ENCODE measurements at regions not wholly inside any gene's neighbourhood (a gene's known extent, or its start where the extent isn't known, plus 50 kb on each side); places are given as distances from the start of the nearest gene placed in this dataset.

- Mint-ChIP-seq H3K4me3 (no peak overlapping the region), H3K36me3 (ENCODE audit: low read depth) (no peaks in the 10 kb centered on the region), H3K27ac (no peak overlapping the region), H3K9me3 (no peaks in the 10 kb centered on the region), H3K27me3 (peaks cover 4% of the 10 kb centered on the region), H3K4me1 (no peaks in the 10 kb centered on the region)
- CTCF ChIA-PET, result no interaction called here
- POLR2A ChIA-PET, result no interaction called here
- no peak for DNase-seq
Measured at GRCh38 chr9:88794100-88794499, 197.2 kb upstream of the S1PR3 start.

- Mint-ChIP-seq H3K4me1 (no peaks in the 10 kb centered on the region), H3K27ac (no peak overlapping the region), H3K27me3 (peaks cover 4% of the 10 kb centered on the region), H3K36me3 (ENCODE audit: low read depth) (no peaks in the 10 kb centered on the region), H3K9me3 (no peaks in the 10 kb centered on the region), H3K4me3 (no peak overlapping the region)
- no peak for DNase-seq
- ChIA-PET POLR2A (no interaction called here), CTCF (no interaction called here)
Measured at GRCh38 chr9:88796947-88797346, 194.3 kb upstream of the S1PR3 start.

GRCh38 chr9:88798476-88798875 is 192.8 kb upstream of the S1PR3 start:
- Mint-ChIP-seq H3K27ac (no peak overlapping the region), H3K4me3 (no peak overlapping the region), H3K27me3 (peaks cover 4% of the 10 kb centered on the region), H3K9me3 (no peaks in the 10 kb centered on the region), H3K4me1 (no peaks in the 10 kb centered on the region), H3K36me3 (ENCODE audit: low read depth) (no peaks in the 10 kb centered on the region)
- ChIA-PET CTCF (no interaction called here), POLR2A (no interaction called here)
- DNase-seq, result no peak

- no peak for DNase-seq
- ChIA-PET POLR2A (no interaction called here), CTCF (no interaction called here)
- H3K9me3 Mint-ChIP-seq, result no peaks in the 10 kb centered on the region
- H3K27ac Mint-ChIP-seq, result no peak overlapping the region
- H3K4me1 Mint-ChIP-seq, result no peaks in the 10 kb centered on the region
- no peak overlapping the region for H3K4me3 Mint-ChIP-seq
- peaks cover 6% of the 10 kb centered on the region for H3K27me3 Mint-ChIP-seq
- H3K36me3 Mint-ChIP-seq (ENCODE audit: low read depth), result no peaks in the 10 kb centered on the region
Measured at GRCh38 chr9:88799541-88800328, 191.5 kb upstream of the S1PR3 start.

GRCh38 chr9:88800329-88800682 is 191.0 kb upstream of the S1PR3 start:
- DNase-seq, result no peak
- H3K27ac Mint-ChIP-seq, result no peak overlapping the region

GRCh38 chr9:88801214-88801796 is 190.0 kb upstream of the S1PR3 start:
- H3K27ac Mint-ChIP-seq, result no peak overlapping the region
- CTCF ChIA-PET, result no interaction called here
- H3K27me3 Mint-ChIP-seq, result peaks cover 2% of the 10 kb centered on the region
- no peaks in the 10 kb centered on the region for H3K36me3 Mint-ChIP-seq (ENCODE audit: low read depth)
- POLR2A ChIA-PET, result no interaction called here
- no peak overlapping the region for H3K4me3 Mint-ChIP-seq
- no peak for DNase-seq
- no peaks in the 10 kb centered on the region for H3K9me3 Mint-ChIP-seq
- H3K4me1 Mint-ChIP-seq, result no peaks in the 10 kb centered on the region

More at GRCh38 chr9:88800329-88800682, 191.0 kb upstream of the S1PR3 start:
- no peaks in the 10 kb centered on the region for H3K36me3 Mint-ChIP-seq (ENCODE audit: low read depth)
- ChIA-PET CTCF (no interaction called here), POLR2A (no interaction called here)
- no peak overlapping the region for H3K4me3 Mint-ChIP-seq
- H3K4me1 Mint-ChIP-seq, result no peaks in the 10 kb centered on the region
- H3K27me3 Mint-ChIP-seq, result peaks cover 4% of the 10 kb centered on the region
- no peaks in the 10 kb centered on the region for H3K9me3 Mint-ChIP-seq

- H3K4me1 Mint-ChIP-seq, result no peaks in the 10 kb centered on the region
- no peaks in the 10 kb centered on the region for H3K36me3 Mint-ChIP-seq (ENCODE audit: low read depth)
- no peaks in the 10 kb centered on the region for H3K9me3 Mint-ChIP-seq
- ChIA-PET POLR2A (no interaction called here), CTCF (no interaction called here)
- DNase-seq, result no peak
- peaks cover 2% of the 10 kb centered on the region for H3K27me3 Mint-ChIP-seq
- H3K27ac Mint-ChIP-seq, result no peak overlapping the region
- H3K4me3 Mint-ChIP-seq, result no peak overlapping the region
Measured at GRCh38 chr9:88802533-88802932, 188.7 kb upstream of the S1PR3 start.

GRCh38 chr9:88803546-88804253 is 187.6 kb upstream of the S1PR3 start:
- no peak overlapping the region for H3K4me3 Mint-ChIP-seq
- no peaks in the 10 kb centered on the region for H3K4me1 Mint-ChIP-seq
- CTCF ChIA-PET, result no interaction called here
- no peaks in the 10 kb centered on the region for H3K36me3 Mint-ChIP-seq (ENCODE audit: low read depth)
- H3K27ac Mint-ChIP-seq, result no peak overlapping the region
- H3K27me3 Mint-ChIP-seq, result peaks cover 2% of the 10 kb centered on the region
- POLR2A ChIA-PET, result no interaction called here
- no peaks in the 10 kb centered on the region for H3K9me3 Mint-ChIP-seq
- DNase-seq, result no peak

GRCh38 chr9:88804254-88804596 is 187.0 kb upstream of the S1PR3 start:
- Mint-ChIP-seq H3K27me3 (peaks cover 2% of the 10 kb centered on the region), H3K27ac (no peak overlapping the region), H3K4me1 (no peaks in the 10 kb centered on the region), H3K9me3 (no peaks in the 10 kb centered on the region), H3K4me3 (no peak overlapping the region), H3K36me3 (ENCODE audit: low read depth) (no peaks in the 10 kb centered on the region)
- ChIA-PET CTCF (no interaction called here), POLR2A (no interaction called here)
- no peak for DNase-seq

GRCh38 chr9:88805217-88805943 is 185.9 kb upstream of the S1PR3 start:
- no peak for DNase-seq
- Mint-ChIP-seq H3K4me3 (no peak overlapping the region), H3K36me3 (ENCODE audit: low read depth) (no peaks in the 10 kb centered on the region), H3K27me3 (peaks cover 2% of the 10 kb centered on the region), H3K27ac (no peak overlapping the region), H3K4me1 (no peaks in the 10 kb centered on the region), H3K9me3 (no peaks in the 10 kb centered on the region)
- ChIA-PET CTCF (no interaction called here), POLR2A (no interaction called here)

GRCh38 chr9:88807426-88807825 is 183.8 kb upstream of the S1PR3 start:
- H3K36me3 Mint-ChIP-seq (ENCODE audit: low read depth), result no peaks in the 10 kb centered on the region
- no peak overlapping the region for H3K27ac Mint-ChIP-seq
- H3K9me3 Mint-ChIP-seq, result no peaks in the 10 kb centered on the region
- H3K27me3 Mint-ChIP-seq, result peaks cover 2% of the 10 kb centered on the region
- no peak overlapping the region for H3K4me3 Mint-ChIP-seq
- ChIA-PET POLR2A (no interaction called here), CTCF (no interaction called here)
- H3K4me1 Mint-ChIP-seq, result no peaks in the 10 kb centered on the region
- DNase-seq, result no peak

GRCh38 chr9:88808019-88808656 is 183.1 kb upstream of the S1PR3 start:
- H3K36me3 Mint-ChIP-seq (ENCODE audit: low read depth), result no peaks in the 10 kb centered on the region
- H3K27ac Mint-ChIP-seq, result no peak overlapping the region
- DNase-seq, result no peak
- no peaks in the 10 kb centered on the region for H3K4me1 Mint-ChIP-seq
- H3K4me3 Mint-ChIP-seq, result no peak overlapping the region
- POLR2A ChIA-PET, result no interaction called here
- CTCF ChIA-PET, result no interaction called here
- H3K9me3 Mint-ChIP-seq, result no peaks in the 10 kb centered on the region
- peaks cover 2% of the 10 kb centered on the region for H3K27me3 Mint-ChIP-seq

- peaks cover 1% of the 10 kb centered on the region for H3K27me3 Mint-ChIP-seq
- ChIA-PET CTCF (no interaction called here), POLR2A (no interaction called here)
- H3K9me3 Mint-ChIP-seq, result no peaks in the 10 kb centered on the region
- H3K36me3 Mint-ChIP-seq (ENCODE audit: low read depth), result no peaks in the 10 kb centered on the region
- no peaks in the 10 kb centered on the region for H3K4me1 Mint-ChIP-seq
- H3K27ac Mint-ChIP-seq, result no peak overlapping the region
- DNase-seq, result no peak
- no peak overlapping the region for H3K4me3 Mint-ChIP-seq
Measured at GRCh38 chr9:88808761-88809354, 182.4 kb upstream of the S1PR3 start.

Data from activated CD4-positive, alpha-beta memory T cell treated with anti-CD3 and anti-CD28 coated beads, Interleukin-2, amount 10 ng/mL, durations not matched to agents 7 days and 5 days (primary cell).